Upper lobe of left lung (tissue), 4 donors: ENCODE measurements at regions not wholly inside any gene's neighbourhood (a gene's known extent, or its start where the extent isn't known, plus 50 kb on each side); places are given as distances from the start of the nearest gene placed in this dataset.

Experiments
- POLR2A ChIP-seq, 4 donors: fragments of 450-650 bp; IDR thresholded peaks; one replicate each; pipeline ENCODE4 v1.5.1; 2016 to 2017; ENCODE audit warnings: antibody characterized with exemption in 4 of 4, mild to moderate bottlenecking in 2 of 4
- POLR2AphosphoS5 ChIP-seq, 2 donors: sonication (generic); formaldehyde crosslinking; IDR thresholded peaks; one replicate each; pipeline ENCODE4 v1.5.1; 2017; ENCODE audit warnings: antibody characterized with exemption in 2 of 2
- TF ChIP-seq, protein P1 (sequence below), 6 experiments: fragments of 450-650 bp in 4 of 6; fragments of 200-600 bp in 2 of 6; sonication (generic) in 2 of 6; IDR thresholded peaks; one replicate each; pipeline ENCODE4 v1.5.1; 2016 to 2019; ENCODE audit warnings: antibody characterized with exemption in 6 of 6

- TF ChIP-seq, protein P1, sequence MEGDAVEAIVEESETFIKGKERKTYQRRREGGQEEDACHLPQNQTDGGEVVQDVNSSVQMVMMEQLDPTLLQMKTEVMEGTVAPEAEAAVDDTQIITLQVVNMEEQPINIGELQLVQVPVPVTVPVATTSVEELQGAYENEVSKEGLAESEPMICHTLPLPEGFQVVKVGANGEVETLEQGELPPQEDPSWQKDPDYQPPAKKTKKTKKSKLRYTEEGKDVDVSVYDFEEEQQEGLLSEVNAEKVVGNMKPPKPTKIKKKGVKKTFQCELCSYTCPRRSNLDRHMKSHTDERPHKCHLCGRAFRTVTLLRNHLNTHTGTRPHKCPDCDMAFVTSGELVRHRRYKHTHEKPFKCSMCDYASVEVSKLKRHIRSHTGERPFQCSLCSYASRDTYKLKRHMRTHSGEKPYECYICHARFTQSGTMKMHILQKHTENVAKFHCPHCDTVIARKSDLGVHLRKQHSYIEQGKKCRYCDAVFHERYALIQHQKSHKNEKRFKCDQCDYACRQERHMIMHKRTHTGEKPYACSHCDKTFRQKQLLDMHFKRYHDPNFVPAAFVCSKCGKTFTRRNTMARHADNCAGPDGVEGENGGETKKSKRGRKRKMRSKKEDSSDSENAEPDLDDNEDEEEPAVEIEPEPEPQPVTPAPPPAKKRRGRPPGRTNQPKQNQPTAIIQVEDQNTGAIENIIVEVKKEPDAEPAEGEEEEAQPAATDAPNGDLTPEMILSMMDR (IDR thresholded peaks at IDR 0.05): no peak
- TF ChIP-seq POLR2A (IDR thresholded peaks at IDR 0.05) (no peak), POLR2AphosphoS5 (IDR thresholded peaks at IDR 0.05) (no peak)
These were observed 151.4 kb downstream of the FBLN2 start for GRCh38 chr3:13700362-13700761.
